ENCODE measurements at regions not wholly inside any gene's neighbourhood (a gene's known extent, or its start where the extent isn't known, plus 50 kb on each side); places are given as distances from the start of the nearest gene placed in this dataset.

DNA sequence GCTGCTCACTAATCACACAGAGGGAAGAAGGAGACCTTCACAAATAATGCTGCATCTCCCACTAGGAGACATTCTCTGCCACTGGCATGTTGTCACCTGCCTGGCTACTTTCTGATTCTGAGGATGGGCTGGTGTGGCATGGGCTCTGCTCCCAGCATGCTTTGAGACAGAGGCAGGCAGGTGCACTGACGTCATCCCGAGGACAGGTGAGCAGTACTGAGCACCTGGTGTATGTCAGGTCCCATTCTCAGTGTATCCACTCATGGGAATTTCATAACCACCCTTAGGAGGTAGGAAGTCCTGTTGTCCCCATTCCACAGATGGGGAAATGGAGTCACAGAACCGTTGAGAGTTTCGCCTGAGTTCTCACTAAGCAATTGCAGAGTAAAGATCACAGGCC lies 597.9 kb downstream of the VRK1 start:
- no peak for DNase-seq (ENCODE audit: low read depth)

- DNase-seq (ENCODE audit: low read depth) = no peak
Measured at GRCh38 chr14:97401714-97402113, 604.5 kb downstream of the VRK1 start.

GRCh38 chr14:97402279-97402678 lies 605.1 kb downstream of the VRK1 start:
- DNase-seq (ENCODE audit: low read depth) = no peak

DNA sequence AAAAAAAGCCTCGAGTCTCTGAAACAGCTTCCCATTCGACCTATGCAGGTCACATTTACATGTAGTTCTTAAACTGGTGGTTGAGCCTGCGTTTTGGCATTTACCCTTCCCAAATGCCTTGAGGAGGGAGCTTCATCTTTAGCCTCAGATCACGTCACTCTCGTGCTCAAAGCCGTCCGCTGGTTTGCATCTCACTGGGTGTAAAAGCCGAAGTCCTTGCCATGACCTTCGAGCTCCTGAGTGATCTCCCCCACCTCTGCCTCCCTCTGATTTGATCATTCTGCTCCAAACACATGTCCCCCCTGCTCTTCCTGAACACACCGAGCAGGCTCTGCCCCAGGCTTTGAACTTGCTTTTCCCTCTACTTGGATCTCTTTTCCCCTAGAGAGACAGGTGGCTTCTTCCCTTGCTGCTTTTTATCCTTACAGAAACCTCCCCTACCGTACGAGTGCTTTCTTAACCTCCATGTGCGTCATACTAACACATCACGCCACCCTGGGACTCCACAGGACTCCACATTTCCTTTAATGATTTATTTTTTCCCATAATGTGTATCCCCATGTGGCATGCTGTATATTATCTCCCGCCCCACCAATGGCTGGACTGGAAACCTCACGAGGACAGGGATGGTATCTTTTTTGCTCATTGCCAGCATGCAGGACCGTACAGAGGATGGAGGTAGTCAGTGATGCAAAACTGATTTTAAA lies 610.7 kb downstream of the VRK1 start:
- DNase-seq (ENCODE audit: low read depth) = no peak

DNA sequence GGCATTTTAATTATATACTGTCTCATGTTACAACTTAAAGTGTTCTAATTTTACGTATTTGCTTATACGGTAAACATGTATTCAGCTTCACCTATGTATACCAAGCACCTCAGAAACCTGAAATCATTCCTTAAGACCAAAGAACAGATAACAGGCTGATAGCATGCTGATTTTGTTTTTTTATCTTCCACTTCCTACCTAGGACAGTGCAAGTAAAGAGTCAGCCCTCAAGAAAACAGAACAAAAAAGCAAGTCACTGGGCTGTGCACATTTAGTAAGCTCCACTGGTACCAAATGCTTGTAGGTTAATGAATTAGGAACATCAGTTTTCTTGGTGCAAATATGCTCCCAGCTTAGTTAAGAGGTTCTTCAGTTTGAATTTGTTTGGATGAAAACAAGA lies 611.3 kb downstream of the VRK1 start:
- DNase-seq (ENCODE audit: low read depth) = no peak

- DNase-seq (ENCODE audit: low read depth) = no peak
Measured at GRCh38 chr14:97408937-97409815, 612.0 kb downstream of the VRK1 start.

GRCh38 chr14:97410667-97411620 lies 613.8 kb downstream of the VRK1 start:
- no peak for DNase-seq (ENCODE audit: low read depth)

GRCh38 chr14:97411938-97412612 lies 614.9 kb downstream of the VRK1 start:
- DNase-seq (ENCODE audit: low read depth) = no peak

DNA sequence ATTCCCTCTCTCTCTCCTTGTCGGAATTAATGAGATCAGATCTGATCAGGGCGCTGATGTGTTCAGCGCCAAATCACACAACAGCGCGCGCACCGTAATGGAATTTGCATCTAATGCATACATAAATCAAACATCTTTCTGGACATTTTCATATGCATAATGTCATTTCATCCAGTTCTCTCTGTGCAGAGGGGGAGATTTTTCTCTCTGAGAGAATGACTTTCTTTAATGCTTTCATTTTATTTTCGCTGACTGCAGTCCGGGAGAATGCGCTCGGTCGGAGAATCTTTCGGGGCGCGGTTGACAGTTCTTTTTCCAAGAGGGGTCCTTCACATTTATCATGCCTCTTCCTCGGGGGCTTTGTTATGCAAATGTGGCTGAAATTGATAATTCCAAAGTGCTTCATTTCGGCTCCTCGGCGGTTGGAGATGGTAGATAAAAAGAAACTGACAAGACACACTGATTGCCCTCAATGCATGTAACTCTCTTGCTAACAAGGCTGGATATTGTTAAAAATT lies 615.9 kb downstream of the VRK1 start:
- no peak for DNase-seq (ENCODE audit: low read depth)

GRCh38 chr14:97413966-97414717 lies 617.0 kb downstream of the VRK1 start:
- no peak for DNase-seq (ENCODE audit: low read depth)

DNA sequence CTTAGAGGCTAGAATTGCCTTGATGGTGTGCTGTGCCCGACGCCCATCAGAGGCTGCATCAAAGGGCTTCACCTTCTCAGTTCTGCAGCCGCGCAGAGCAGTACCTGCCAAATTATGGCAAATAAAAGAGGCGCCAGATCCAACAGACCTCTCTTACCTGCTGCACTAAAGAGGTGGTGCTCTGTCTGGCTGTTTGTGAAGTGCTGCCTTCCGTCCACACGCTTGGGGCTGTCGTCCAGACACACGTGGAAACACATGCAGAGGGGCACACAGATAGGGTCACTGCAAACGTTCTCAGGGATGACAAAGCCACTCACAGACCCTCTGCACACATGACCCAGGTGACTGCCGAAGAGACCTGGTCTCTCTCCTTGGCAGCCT lies 617.5 kb downstream of the VRK1 start:
- DNase-seq (ENCODE audit: low read depth) = no peak

GRCh38 chr14:97415907-97416306 lies 618.7 kb downstream of the VRK1 start:
- no peak for DNase-seq (ENCODE audit: low read depth)

DNA sequence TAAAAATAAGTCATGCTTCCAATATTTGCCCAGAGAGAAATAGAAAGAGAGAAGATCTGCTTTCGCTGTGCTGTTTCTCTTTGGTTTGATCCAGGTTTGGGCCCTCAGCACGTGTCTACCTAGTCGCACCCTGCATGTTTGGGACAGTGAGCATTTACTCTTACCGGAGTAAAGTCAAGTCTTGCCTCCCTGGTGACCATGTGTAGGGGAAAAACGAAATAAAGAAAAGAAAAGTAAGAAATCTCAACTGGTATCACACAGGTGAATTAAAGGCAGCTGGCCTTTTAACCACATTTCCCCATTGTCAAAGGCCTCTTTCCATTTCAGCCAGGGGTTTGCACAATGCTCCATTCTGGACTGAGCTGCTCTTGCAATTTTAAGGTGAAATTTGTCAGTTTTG lies 619.4 kb downstream of the VRK1 start:
- DNase-seq (ENCODE audit: low read depth) = no peak

GRCh38 chr14:97417331-97417730 lies 620.1 kb downstream of the VRK1 start:
- no peak for DNase-seq (ENCODE audit: low read depth)

DNA sequence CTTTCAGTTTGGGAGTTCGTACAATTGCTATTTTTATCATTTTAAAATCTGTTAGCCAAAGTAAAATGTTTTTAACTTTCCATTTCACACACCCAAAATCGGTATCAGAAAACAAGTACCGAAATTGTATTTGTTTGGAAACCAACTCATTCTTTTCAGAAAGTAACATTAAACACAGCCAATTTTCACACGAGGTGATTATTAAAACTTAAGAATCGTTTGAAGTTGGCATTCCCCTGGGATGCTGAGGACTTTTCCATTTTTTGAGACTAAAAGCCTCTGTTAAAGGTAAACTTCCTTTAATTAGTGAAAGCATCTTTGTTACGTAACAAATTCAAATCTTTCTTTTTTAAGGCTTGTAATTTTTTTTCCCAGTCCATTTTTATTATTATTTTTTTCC lies 623.0 kb downstream of the VRK1 start:
- no peak for DNase-seq (ENCODE audit: low read depth)

DNA sequence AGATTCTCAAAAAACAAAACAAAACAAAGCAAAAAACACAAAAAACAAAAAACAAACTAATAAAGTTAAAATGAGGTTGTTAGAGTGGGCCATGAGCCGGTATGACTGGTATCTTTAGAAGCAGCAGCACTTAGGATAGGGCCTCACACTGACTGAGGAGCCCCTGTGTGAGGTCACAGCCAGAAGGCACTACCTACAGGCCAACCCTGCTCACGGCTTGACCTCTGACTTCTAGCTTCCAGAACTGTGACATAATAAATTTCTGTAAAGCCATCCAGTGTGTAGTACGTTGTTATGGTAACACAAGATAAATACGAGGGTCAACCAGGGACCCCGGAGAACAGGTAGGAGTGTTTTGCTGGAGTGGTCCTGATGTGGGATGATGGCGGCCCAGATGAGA lies 629.6 kb downstream of the VRK1 start:
- no peak for DNase-seq (ENCODE audit: low read depth)

- DNase-seq (ENCODE audit: low read depth) = no peak
Measured at GRCh38 chr14:97428808-97429440, 631.7 kb downstream of the VRK1 start.

DNA sequence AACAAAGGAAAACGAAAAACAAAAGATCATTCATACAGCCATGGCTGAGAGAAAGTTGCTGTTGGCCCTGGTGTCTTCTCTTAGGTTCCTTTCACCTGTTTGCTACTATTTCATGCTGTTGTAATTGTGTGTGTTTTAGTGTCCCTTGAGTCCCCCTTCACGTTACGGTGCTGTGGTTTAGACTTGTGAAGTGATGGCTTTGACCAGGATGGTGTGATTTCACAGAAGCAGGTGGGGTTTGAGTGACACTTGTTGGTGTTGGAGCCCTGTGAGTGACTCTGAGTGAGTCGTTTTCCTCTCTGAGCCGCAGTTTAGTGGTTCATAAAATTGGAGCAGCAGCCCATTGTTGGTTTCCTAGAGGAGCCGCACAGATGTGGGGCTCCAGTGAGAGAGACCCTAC lies 635.4 kb downstream of the VRK1 start:
- no peak for DNase-seq (ENCODE audit: low read depth)

GRCh38 chr14:97441740-97442362 lies 644.7 kb downstream of the VRK1 start:
- no peak for DNase-seq (ENCODE audit: low read depth)

GRCh38 chr14:97442363-97442762 lies 645.2 kb downstream of the VRK1 start:
- DNase-seq (ENCODE audit: low read depth) = no peak
